GM12864 (cell line): ENCODE measurements at regions not wholly inside any gene's neighbourhood (a gene's known extent, or its start where the extent isn't known, plus 50 kb on each side); places are given as distances from the start of the nearest gene placed in this dataset.

ENCODE experiments used
- DNase-seq: peaks from one replicate; pipeline ENCODE4 v3.0.0-alpha.2; 2011; ENCODE audit warnings: low read depth
- H3K4me3 ChIP-seq: 2 replicates; pipeline ENCODE4 v1.5.1; 2011; ENCODE audit warnings: mild to moderate bottlenecking, low read depth, low read length, control low read depth
- TF ChIP-seq, protein P1 (sequence below): IDR thresholded peaks from 2 replicates; pipeline ENCODE4 v1.5.1; 2011; ENCODE audit warnings: low read depth, mild to moderate bottlenecking, moderate library complexity, low read length, control low read depth, inconsistent platforms; ENCODE audit errors: missing control alignments

DNA sequence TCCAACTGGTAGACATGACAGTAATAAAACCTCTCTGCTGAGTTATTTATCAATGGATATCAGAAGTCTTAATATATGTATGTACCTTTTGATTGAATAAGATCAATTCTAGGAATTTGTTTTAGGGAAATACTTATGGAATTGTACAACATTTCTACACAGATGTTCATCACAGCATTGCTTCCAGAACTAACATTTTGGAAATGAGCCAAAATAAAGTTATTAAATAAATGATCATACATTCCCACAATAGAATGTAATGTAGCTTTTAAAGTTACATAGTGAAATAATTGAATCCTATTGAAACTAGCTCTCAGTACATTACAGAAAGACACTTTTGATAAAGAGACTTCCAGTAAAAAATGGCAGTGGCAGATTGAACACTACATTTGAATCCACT is 481.6 kb upstream of the LRRN3 start:
- TF ChIP-seq, protein P1, sequence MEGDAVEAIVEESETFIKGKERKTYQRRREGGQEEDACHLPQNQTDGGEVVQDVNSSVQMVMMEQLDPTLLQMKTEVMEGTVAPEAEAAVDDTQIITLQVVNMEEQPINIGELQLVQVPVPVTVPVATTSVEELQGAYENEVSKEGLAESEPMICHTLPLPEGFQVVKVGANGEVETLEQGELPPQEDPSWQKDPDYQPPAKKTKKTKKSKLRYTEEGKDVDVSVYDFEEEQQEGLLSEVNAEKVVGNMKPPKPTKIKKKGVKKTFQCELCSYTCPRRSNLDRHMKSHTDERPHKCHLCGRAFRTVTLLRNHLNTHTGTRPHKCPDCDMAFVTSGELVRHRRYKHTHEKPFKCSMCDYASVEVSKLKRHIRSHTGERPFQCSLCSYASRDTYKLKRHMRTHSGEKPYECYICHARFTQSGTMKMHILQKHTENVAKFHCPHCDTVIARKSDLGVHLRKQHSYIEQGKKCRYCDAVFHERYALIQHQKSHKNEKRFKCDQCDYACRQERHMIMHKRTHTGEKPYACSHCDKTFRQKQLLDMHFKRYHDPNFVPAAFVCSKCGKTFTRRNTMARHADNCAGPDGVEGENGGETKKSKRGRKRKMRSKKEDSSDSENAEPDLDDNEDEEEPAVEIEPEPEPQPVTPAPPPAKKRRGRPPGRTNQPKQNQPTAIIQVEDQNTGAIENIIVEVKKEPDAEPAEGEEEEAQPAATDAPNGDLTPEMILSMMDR, result no peak
- no peak for DNase-seq
- H3K4me3 ChIP-seq, result no peak overlapping the region

DNA sequence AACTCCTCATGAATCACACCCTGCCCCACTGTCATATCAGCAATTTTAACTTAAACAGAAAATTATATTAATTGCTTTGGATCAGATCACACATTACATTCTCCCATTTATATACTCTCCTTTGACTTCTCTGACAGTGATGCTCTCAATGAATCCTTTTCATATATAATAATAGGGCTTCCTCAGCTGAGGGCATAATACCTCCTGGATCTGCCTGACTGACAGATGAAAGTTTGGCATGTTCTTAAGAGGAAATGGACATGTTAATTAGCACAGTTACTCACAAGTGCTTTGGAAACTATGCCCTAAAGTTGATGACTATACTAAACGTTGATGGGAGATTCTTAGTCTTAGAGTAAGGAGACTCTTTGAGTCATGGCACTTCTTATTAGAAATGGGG is 478.2 kb upstream of the LRRN3 start:
- H3K4me3 ChIP-seq, result no peak overlapping the region
- TF ChIP-seq, protein P1, result no peak
- no peak for DNase-seq
